Ishikawa (cell line): ENCODE measurements at regions not wholly inside any gene's neighbourhood (a gene's known extent, or its start where the extent isn't known, plus 50 kb on each side); places are given as distances from the start of the nearest gene placed in this dataset.

Experiments used
- TEAD4 ChIP-seq: IDR thresholded peaks from 2 replicates; pipeline ENCODE4 v1.6.1; 2012
- USF1 ChIP-seq: IDR thresholded peaks from 2 replicates; pipeline ENCODE4 v1.6.1; 2012
- YY1 ChIP-seq: IDR thresholded peaks from 2 replicates; pipeline ENCODE4 v1.6.1; 2012; ENCODE audit warnings: low read depth
- TF ChIP-seq, protein P1 (sequence below): IDR thresholded peaks from 2 replicates; pipeline ENCODE4 v1.6.1; 2012; ENCODE audit warnings: low read depth, mild to moderate bottlenecking

- TF ChIP-seq USF1 (no peak), TEAD4 (no peak), YY1 (no peak)
- TF ChIP-seq, protein P1, sequence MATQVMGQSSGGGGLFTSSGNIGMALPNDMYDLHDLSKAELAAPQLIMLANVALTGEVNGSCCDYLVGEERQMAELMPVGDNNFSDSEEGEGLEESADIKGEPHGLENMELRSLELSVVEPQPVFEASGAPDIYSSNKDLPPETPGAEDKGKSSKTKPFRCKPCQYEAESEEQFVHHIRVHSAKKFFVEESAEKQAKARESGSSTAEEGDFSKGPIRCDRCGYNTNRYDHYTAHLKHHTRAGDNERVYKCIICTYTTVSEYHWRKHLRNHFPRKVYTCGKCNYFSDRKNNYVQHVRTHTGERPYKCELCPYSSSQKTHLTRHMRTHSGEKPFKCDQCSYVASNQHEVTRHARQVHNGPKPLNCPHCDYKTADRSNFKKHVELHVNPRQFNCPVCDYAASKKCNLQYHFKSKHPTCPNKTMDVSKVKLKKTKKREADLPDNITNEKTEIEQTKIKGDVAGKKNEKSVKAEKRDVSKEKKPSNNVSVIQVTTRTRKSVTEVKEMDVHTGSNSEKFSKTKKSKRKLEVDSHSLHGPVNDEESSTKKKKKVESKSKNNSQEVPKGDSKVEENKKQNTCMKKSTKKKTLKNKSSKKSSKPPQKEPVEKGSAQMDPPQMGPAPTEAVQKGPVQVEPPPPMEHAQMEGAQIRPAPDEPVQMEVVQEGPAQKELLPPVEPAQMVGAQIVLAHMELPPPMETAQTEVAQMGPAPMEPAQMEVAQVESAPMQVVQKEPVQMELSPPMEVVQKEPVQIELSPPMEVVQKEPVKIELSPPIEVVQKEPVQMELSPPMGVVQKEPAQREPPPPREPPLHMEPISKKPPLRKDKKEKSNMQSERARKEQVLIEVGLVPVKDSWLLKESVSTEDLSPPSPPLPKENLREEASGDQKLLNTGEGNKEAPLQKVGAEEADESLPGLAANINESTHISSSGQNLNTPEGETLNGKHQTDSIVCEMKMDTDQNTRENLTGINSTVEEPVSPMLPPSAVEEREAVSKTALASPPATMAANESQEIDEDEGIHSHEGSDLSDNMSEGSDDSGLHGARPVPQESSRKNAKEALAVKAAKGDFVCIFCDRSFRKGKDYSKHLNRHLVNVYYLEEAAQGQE = no peak
Observed at GRCh38 chr15:31803388-31803884, 226.9 kb upstream of the CHRNA7 start.
